IMR-90 (cell line): ENCODE measurements at regions not wholly inside any gene's neighbourhood (a gene's known extent, or its start where the extent isn't known, plus 50 kb on each side); places are given as distances from the start of the nearest gene placed in this dataset.

Experiments
- ATAC-seq: fragments of 200-7000 bp; cut with Tn5 transposase; 2 replicates; pipeline ENCODE4 v1.9.1; 2020; ENCODE audit warnings: low read depth, mild to moderate bottlenecking, moderate library complexity
- BruUV-seq: library from RNA; stranded (reverse); fragments of 400-500 nt; replicated peaks from 2 replicates; lab custom pipeline; 2021; lab: Mats Ljungman, UMichigan
- CTCF ChIA-PET: fragments of 300-600 bp; formaldehyde crosslinking; extraction: SDS; loops from one replicate; lab custom pipeline; 2021; ENCODE audit warnings: antibody characterized with exemption; lab: Yijun Ruan, JAX
- POLR2A ChIA-PET: fragments of 300-600 bp; sonication (Branson Sonifier 250); formaldehyde crosslinking; loops from one replicate; lab custom pipeline; 2022; ENCODE audit warnings: antibody characterized with exemption; ENCODE audit not compliant: unreplicated experiment; lab: Charles Lee
- DNase-seq: peaks from one replicate; pipeline ENCODE4 v3.0.0; 2013
- H2AFZ ChIP-seq: replicated peaks from 2 replicates; pipeline ENCODE3; 2013; ENCODE audit warnings: low read length, mild to moderate bottlenecking; ENCODE audit not compliant: poor library complexity
- H2AK5ac ChIP-seq: 2 replicates; pipeline ENCODE4 v1.6.1; 2013; ENCODE audit warnings: low read depth, low read length, inconsistent platforms
- H2AK9ac ChIP-seq: replicated peaks from 2 replicates; pipeline ENCODE3; 2013; ENCODE audit warnings: mild to moderate bottlenecking, low read depth, low read length, moderate library complexity; ENCODE audit not compliant: poor library complexity
- H2BK120ac ChIP-seq: 2 replicates; pipeline ENCODE4 v1.6.1; 2013; ENCODE audit warnings: low read depth, low read length, inconsistent platforms
- H2BK15ac ChIP-seq: 3 replicates; pipeline ENCODE4 v1.6.1; 2013; ENCODE audit warnings: low read depth, low read length, inconsistent platforms
- H2BK20ac ChIP-seq: 2 replicates; pipeline ENCODE4 v1.6.1; 2013; ENCODE audit warnings: low read depth, mild to moderate bottlenecking, inconsistent platforms, low read length, moderate library complexity
- H2BK5ac ChIP-seq: 2 replicates; pipeline ENCODE4 v1.6.1; 2013; ENCODE audit warnings: mild to moderate bottlenecking, low read depth, low read length, inconsistent platforms; ENCODE audit not compliant: poor library complexity, severe bottlenecking
- H3K14ac ChIP-seq: replicated peaks from 2 replicates; pipeline ENCODE4 v1.6.1; 2013; ENCODE audit warnings: low read depth, low read length, inconsistent platforms
- H3K18ac ChIP-seq: 2 replicates; pipeline ENCODE4 v1.6.1; 2013; ENCODE audit warnings: low read depth, low read length, control low read depth
- H3K23ac ChIP-seq: 2 replicates; pipeline ENCODE4 v1.6.1; 2013; ENCODE audit warnings: low read depth, low read length, inconsistent platforms
- H3K27ac ChIP-seq: 2 replicates; pipeline ENCODE4 v1.5.1; 2013; ENCODE audit warnings: mild to moderate bottlenecking, control low read depth, low read length; ENCODE audit not compliant: insufficient read depth
- H3K27me3 ChIP-seq: 2 replicates; pipeline ENCODE4 v1.6.1; 2013; ENCODE audit warnings: low read length; ENCODE audit not compliant: control insufficient read depth, insufficient read depth
- H3K36me3 ChIP-seq: 2 replicates; pipeline ENCODE4 v1.6.1; 2013; ENCODE audit warnings: low read length, mixed read lengths; ENCODE audit not compliant: control insufficient read depth, insufficient read depth
- H3K4ac ChIP-seq: 2 replicates; pipeline ENCODE4 v1.6.1; 2013; ENCODE audit warnings: low read depth, low read length, inconsistent platforms
- H3K4me1 ChIP-seq: 2 replicates; pipeline ENCODE4 v1.6.1; 2013; ENCODE audit warnings: low read length, mixed read lengths; ENCODE audit not compliant: control insufficient read depth, insufficient read depth
- H3K4me2 ChIP-seq: 2 replicates; pipeline ENCODE4 v1.6.1; 2013; ENCODE audit warnings: low read depth, mild to moderate bottlenecking, control low read depth, low read length, moderate library complexity
- H3K4me3 ChIP-seq: 2 replicates; pipeline ENCODE4 v1.5.1; 2013; ENCODE audit warnings: low read depth, mild to moderate bottlenecking, control low read depth, low read length, moderate library complexity; ENCODE audit not compliant: insufficient read depth
- H3K56ac ChIP-seq: 2 replicates; pipeline ENCODE4 v1.6.1; 2013; ENCODE audit warnings: low read length, inconsistent platforms; ENCODE audit not compliant: insufficient read depth; ENCODE audit errors: extremely low read depth
- H3K79me1 ChIP-seq, 2 experiments: 2 replicates each; pipeline ENCODE4 v1.6.1; 2013; ENCODE audit warnings: low read length in 2 of 2, inconsistent platforms in 1 of 2, low read depth in 1 of 2
- H3K9ac ChIP-seq: 2 replicates; pipeline ENCODE4 v1.6.1; 2013; ENCODE audit warnings: low read depth, low read length, control low read depth
- H3K9me1 ChIP-seq: 2 replicates; pipeline ENCODE4 v1.6.1; 2013; ENCODE audit warnings: low read length, inconsistent platforms; ENCODE audit not compliant: insufficient read depth
- H3K9me3 ChIP-seq: 2 replicates; pipeline ENCODE4 v1.6.1; 2013; ENCODE audit warnings: low read length; ENCODE audit not compliant: control insufficient read depth, insufficient read depth
- H4K20me1 ChIP-seq: 2 replicates; pipeline ENCODE4 v1.6.1; 2013; ENCODE audit warnings: low read length, inconsistent platforms; ENCODE audit not compliant: insufficient read depth
- H4K5ac ChIP-seq: 2 replicates; pipeline ENCODE4 v1.6.1; 2013; ENCODE audit warnings: mild to moderate bottlenecking, low read depth, low read length, control low read depth
- H4K8ac ChIP-seq, 2 experiments: 2 replicates each; pipeline ENCODE4 v1.6.1; 2013; ENCODE audit warnings: low read depth in 2 of 2, low read length in 2 of 2, control low read depth in 1 of 2, inconsistent platforms in 1 of 2
- H4K91ac ChIP-seq: 2 replicates; pipeline ENCODE4 v1.6.1; 2013; ENCODE audit warnings: low read depth, low read length, inconsistent platforms; ENCODE audit not compliant: insufficient read depth
- CHD1 ChIP-seq: IDR thresholded peaks from 2 replicates; pipeline ENCODE4 v1.6.1; 2012; ENCODE audit warnings: low read depth, low read length, improper control_type of control experiment
- MAZ ChIP-seq: IDR thresholded peaks from 2 replicates; pipeline ENCODE4 v1.6.1; 2012; ENCODE audit warnings: low read depth, mild to moderate bottlenecking, low read length, improper control_type of control experiment, moderate library complexity, borderline replicate concordance
- NFE2L2 ChIP-seq: fragments of 150-350 bp; IDR thresholded peaks from 2 replicates; pipeline ENCODE4 v1.6.1; 2016; ENCODE audit warnings: low read depth, mild to moderate bottlenecking, low read length
- SMC3 ChIP-seq: fragments of 150-350 bp; IDR thresholded peaks from 2 replicates; pipeline ENCODE4 v1.6.1; 2016; ENCODE audit warnings: low read depth, mild to moderate bottlenecking, antibody characterized with exemption, low read length, moderate library complexity
- WGBS, 2 experiments: methylation state at CpG; one replicate each; pipeline versions ENCODE4 v1.1.5 to v1.1.7; 2013; ENCODE audit warnings: missing lambda C conversion rate in 2 of 2; ENCODE audit not compliant: insufficient read length in 1 of 2; ENCODE audit errors: extremely low coverage in 2 of 2; 5-methylcytosine and 5-hydroxymethylcytosine counted together
- dilution Hi-C: fragments of 300-500 bp; cut with HindIII; formaldehyde crosslinking; loops from one replicate; pipeline ENCODE4 v1.14.3; 2018; ENCODE audit warnings: low sequenced_read_pairs; ENCODE audit not compliant: unreplicated experiment
- in situ Hi-C: fragments of 300-500 bp; cut with MboI; formaldehyde crosslinking; loops from 3 replicates; pipeline ENCODE4 v1.14.3; 2019; ENCODE audit warnings: low sequenced_read_pairs, inconsistent platforms, mixed read lengths
- intact Hi-C: fragments of 100-400 bp; cut with micrococcal nuclease; formaldehyde crosslinking; loops from 2 replicates; pipeline ENCODE4 v1.10.0; 2022
- TF ChIP-seq, protein P1 (sequence below): fragments of 150-350 bp; IDR thresholded peaks from 2 replicates; pipeline ENCODE4 v1.6.1; 2016; ENCODE audit warnings: low read depth, mild to moderate bottlenecking, low read length, moderate library complexity, borderline replicate concordance
- TF ChIP-seq, protein P2 (sequence below): conservative IDR thresholded peaks from 2 replicates; pipeline ENCODE4 v1.5.1; 2012; ENCODE audit warnings: mild to moderate bottlenecking, low read depth, low read length, improper control_type of control experiment

DNA sequence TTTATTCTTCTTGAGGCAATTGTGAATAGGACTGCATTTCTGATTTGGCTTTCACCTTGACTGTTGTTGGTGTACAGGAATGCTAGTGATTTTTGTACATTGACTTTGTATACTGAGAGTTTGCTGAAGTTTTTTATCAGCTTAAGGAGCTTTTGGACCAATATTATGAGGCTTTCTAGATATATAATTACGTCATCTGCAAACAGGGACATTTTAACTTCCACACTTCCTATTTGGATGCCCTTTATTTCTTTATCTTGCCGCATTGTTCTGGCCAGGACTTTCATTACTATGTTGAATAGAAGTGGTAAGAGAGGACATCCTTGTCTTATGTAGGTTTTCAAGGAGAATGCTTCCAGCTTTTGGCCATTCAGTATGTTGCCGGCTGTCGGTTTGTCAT lies 425.4 kb upstream of the CHAC2 start:
- Histone ChIP-seq H3K36me3 (no peaks in the 10 kb centered on the region), H3K56ac (no peak overlapping the region), H3K4me2 (no peak overlapping the region), H4K5ac (no peak overlapping the region), H3K9me1 (no peaks in the 10 kb centered on the region), H3K9ac (no peak overlapping the region), H3K18ac (no peak overlapping the region), H2AFZ (no peak overlapping the region), H3K79me1 (no peaks in the 10 kb centered on the region), H4K91ac (no peak overlapping the region), H2BK5ac (no peak overlapping the region), H3K4me3 (no peak overlapping the region), H2BK120ac (no peak overlapping the region), H3K14ac (no peak overlapping the region), H2BK20ac (no peak overlapping the region), H3K27ac (no peak overlapping the region), H3K27me3 (no peaks in the 10 kb centered on the region), H2AK5ac (no peak overlapping the region), H3K23ac (no peak overlapping the region), H3K9me3 (no peaks in the 10 kb centered on the region), H4K20me1 (no peaks in the 10 kb centered on the region), H2BK15ac (no peak overlapping the region), H3K4me1 (no peaks in the 10 kb centered on the region), H3K4ac (no peak overlapping the region), H4K8ac (no peak overlapping the region), H2AK9ac (no peak overlapping the region)
- POLR2A ChIA-PET, result no interaction called here
- BruUV-seq, result no TSS peak
- CTCF ChIA-PET, result no interaction called here
- WGBS, 2 experiments, result no CpG with 5 or more reads among the region's 4 CpGs
- DNase-seq, result no peak
- no peak for ATAC-seq
- intact Hi-C loops, result no loop called here
- in situ Hi-C loops, result no loop called here
- no peak for TF ChIP-seq NFE2L2
- TF ChIP-seq, protein P1, sequence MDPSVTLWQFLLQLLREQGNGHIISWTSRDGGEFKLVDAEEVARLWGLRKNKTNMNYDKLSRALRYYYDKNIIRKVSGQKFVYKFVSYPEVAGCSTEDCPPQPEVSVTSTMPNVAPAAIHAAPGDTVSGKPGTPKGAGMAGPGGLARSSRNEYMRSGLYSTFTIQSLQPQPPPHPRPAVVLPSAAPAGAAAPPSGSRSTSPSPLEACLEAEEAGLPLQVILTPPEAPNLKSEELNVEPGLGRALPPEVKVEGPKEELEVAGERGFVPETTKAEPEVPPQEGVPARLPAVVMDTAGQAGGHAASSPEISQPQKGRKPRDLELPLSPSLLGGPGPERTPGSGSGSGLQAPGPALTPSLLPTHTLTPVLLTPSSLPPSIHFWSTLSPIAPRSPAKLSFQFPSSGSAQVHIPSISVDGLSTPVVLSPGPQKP, result no peak
- no peak for TF ChIP-seq SMC3
- TF ChIP-seq CHD1, result no peak
- TF ChIP-seq, protein P2, sequence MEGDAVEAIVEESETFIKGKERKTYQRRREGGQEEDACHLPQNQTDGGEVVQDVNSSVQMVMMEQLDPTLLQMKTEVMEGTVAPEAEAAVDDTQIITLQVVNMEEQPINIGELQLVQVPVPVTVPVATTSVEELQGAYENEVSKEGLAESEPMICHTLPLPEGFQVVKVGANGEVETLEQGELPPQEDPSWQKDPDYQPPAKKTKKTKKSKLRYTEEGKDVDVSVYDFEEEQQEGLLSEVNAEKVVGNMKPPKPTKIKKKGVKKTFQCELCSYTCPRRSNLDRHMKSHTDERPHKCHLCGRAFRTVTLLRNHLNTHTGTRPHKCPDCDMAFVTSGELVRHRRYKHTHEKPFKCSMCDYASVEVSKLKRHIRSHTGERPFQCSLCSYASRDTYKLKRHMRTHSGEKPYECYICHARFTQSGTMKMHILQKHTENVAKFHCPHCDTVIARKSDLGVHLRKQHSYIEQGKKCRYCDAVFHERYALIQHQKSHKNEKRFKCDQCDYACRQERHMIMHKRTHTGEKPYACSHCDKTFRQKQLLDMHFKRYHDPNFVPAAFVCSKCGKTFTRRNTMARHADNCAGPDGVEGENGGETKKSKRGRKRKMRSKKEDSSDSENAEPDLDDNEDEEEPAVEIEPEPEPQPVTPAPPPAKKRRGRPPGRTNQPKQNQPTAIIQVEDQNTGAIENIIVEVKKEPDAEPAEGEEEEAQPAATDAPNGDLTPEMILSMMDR, result no peak
- no peak for TF ChIP-seq MAZ
- dilution Hi-C loops, result no loop called here
